SHP77 (cell line): ENCODE measurements at regions not wholly inside any gene's neighbourhood (a gene's known extent, or its start where the extent isn't known, plus 50 kb on each side); places are given as distances from the start of the nearest gene placed in this dataset.
"Not testable (repeated sequence)": the region's sequence is repeated elsewhere in the genome, so short reads cannot be mapped to it uniquely, and the experiment has no call there.

Experiments used
- DNase-seq, 2 experiments: peaks; one replicate each; lab custom pipeline; 2025; lab: John Stamatoyannopoulos, UW

DNA sequence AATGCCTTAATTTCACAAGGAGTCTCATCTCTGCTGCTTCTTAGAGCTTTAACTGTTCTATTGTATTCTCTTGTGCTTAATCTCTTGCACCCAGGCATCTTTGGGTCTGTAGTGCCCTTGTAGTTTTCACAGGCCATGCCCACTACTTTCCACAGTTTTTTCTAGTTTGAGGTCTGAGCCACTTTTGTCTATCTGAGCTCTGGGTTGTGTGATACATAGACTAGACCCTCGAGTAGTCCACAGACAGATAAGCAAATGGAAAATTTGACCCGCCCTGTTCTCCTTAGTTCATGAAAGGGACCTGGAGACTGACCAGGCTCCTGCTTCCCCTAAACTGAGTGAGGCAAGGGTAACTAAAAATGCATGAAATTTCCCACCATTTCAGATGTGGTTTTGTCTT, 466.8 kb upstream of the ZEB2 start:
- no peak for DNase-seq

DNA sequence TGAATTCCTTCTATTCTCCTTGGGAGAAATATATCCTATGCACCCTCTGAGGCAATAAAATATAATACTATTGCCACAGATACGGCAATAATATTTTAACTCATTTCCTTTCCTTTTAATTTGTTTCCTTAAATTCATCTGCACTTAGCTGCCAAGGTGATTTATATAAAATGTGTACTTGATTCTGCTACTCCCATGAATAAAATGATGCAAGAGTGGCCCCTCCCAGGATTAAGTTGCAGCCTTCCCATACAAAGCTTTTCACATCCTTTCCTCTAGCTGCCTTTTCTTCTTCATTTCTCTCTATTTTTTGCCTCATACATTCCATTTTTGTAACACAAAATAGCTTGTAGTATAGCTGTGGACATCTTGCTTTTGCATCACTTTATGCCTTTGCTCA, 464.1 kb upstream of the ZEB2 start:
- DNase-seq: no peak

DNA sequence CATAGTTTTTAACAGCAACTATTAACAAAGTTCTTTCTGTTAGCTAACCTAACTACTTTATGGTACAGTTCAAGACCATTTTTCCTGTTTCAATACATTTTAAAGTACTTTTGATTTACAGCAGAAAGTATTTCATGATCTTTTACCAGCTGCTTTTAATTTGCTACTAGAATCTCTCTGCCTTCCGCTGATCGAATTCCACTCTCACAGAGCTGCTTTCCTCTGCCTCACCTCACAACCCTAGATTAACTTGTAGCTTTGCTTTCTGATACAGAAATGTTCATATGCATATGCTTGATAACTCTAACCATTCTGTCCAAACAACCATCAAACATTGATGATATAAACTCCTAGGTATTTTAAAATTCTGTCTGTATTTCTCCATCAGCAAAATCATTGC, 463.2 kb upstream of the ZEB2 start:
- DNase-seq: no peak

DNA sequence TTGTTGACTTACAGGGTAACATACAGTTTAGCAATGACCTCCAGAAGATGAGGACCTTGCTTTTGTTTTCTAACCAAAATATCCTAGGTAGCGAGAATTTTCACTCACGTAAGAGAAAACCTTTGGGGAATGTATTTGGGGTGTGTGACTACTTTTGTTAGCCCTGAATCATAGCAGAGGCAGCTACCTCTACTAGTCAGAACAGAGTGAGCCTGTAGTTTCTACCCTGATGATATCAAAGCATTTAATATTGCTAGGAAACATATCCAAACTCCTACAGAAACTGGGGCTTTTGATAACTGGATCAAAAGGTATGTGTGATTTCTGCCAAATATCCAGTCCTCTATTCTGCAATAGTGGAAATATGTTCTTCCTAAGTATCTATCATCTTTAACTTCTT, 462.6 kb upstream of the ZEB2 start:
- DNase-seq: no peak

DNA sequence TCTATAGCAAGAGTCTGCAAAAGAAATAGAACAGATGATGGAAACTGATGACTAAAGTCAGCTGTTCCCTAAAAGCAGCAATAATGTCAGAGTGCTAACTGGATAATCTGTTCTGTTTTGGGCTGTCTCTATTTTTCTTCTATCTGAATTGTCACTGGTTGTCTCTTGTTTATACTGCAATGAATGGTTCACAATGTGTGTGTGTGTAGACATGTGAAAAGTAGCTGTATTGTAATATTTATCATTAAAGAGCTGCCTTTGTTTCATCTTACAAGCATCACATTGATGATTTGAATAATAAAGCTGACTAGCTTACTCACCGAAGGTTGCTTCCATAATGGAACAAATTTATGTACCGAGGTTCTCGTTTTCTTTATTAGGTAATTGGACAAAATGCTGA, 456.0 kb upstream of the ZEB2 start:
- no peak for DNase-seq

DNA sequence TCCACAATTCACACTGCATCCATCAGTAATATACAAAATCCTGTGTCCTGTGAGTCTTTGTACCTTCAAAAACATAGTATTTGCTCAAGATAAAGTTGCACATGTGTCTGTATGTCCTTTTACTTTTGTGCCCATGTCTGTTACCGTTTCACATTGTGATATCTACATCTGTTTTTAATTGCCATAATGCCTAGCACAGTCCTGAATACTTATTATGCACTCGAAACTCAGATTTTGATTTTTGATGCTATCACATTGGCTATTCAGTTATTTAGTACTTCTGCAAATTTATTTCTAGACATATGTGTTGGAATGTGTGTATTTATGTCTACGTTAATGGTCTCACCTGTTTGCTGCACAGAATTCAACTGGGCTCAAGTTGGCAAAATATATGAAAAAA, 452.8 kb upstream of the ZEB2 start:
- DNase-seq: no peak

DNA sequence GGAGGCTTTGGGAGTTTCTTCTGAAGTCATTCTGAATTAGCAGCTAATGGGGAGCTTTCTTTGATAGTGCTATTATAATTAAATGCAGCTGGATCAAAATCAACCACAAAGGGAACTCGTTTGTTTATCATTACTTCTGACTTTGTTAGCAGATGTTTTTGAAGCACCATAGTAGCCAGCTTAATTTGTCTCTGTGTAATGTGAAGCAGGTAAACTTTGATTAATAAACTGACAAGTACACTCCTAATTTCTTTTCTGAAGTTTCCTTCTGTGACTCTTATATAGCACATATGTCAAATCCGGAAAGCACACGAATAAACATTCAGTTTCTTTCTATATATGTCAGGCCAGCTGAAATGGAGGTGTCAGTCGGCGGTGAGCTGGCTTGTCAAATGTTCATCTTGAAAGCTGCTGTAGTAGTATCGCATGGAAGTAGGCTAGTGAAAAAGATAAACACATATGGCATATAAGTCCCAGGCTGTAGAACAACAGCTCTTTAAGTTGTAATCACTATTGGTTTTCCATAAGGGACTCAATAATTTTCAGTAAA, 451.9 kb upstream of the ZEB2 start:
- DNase-seq: no peak

DNA sequence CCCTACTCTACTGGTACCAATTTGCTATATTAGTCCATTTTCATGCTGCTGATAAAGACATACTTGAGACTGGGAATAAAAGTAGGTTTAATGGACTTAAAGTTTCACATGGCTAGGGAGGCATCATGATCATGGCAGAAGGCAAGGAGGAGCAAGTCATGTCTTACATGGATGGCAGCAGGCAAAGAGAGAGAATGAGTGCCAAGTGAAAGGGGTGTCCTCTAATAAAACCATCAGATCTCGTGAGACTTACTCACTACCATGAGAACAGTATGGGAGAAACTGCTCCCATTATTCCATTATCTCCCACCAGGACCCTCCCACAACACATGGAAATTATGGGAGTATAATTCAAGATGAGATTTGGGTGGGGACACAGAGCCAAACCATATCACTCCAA, 450.5 kb upstream of the ZEB2 start:
- DNase-seq: not testable (repeated sequence)

DNA sequence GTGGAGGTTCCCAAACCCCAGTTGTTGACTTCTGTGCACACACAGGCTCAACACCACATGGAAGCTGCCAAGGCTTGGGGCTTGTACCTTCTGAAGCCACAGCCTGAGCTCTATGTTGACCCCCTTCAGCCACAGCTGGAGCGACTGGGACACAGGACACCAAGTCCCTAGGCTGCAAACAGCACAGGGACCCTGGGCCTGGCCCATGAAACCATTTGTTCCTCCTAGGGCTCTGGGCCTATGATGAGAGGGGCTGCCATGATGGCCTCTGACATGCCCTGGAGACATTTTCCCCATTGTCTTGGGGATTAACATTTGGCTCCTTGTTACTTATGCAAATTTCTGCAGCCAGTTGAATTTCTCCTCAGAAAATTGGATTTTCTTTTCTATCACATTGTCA, 449.6 kb upstream of the ZEB2 start:
- not testable (repeated sequence) for DNase-seq

DNA sequence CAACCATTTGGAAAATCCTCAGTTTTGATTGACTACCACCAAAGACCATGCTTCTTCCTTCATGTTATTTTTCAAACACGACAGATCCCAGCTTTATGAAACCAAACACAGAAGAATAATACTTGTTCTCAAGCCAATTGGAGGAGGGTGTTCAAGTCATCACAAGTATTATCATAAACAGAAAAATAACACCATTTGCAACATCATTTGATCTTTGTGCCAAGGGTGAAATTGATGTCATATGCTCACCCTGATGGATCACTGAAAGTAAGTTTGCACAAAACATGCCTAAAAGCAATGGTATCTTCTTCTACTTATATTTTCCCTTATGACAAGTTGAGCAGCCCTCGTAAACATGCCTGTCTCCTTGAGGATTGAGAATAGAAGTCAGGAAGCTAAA, 448.0 kb upstream of the ZEB2 start:
- DNase-seq: no peak

DNA sequence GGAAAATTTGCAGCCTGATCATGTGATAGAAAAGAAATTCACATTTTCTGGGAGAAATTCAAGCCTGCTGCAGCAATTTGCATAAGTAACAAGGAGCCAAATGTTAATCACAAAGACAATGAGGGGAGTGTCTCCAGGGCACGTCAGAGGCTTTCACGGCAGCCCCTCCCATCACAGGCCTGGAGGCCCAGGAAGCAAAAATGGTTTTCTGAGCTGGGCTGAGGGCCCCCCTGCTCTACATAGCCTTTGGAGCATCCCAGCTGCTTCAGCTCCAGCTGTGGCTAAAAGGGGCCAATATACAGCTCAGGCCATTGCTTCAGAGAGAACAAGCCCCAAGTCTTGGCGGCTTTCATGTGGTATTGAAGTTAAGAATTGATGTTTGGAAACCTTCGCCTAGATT, 445.3 kb upstream of the ZEB2 start:
- no peak for DNase-seq

DNA sequence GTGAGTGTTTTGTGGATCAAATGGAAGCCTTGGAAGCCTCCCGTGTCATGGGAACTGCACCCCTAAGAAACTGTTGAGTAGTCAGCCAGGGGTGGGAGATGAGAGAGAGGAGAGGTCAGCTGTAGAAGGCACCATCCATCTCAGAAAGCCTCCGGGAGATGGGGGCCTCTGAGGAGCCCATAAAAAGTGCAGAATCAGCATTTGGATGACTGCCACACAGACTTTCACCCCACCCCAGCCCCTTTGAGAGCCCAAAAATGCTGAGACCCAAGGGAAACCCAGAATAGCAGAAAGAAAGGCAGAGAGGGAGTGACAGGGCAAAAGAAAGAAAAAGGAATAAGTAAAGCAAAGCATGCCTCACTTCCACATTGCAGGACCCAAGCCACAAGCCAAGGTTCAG, 443.1 kb upstream of the ZEB2 start:
- no peak for DNase-seq

DNA sequence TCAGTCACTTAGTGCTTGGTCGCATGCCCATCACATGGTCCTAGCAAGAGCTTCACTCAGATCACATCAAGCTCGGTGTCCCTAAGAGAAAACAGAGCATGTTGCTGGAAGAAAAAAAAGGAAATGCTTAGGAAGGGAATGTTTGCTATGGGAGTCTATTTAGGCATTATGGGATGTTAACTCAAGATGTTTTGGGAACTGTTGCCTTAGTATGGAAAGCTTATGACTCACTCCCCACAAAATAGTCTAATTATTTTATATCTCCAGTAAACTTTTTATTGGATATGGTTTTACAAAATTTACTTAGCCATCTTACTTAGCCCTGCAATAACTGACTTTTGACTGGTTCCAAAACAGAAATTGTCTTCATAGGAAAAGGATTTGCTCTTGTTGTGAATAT, 439.5 kb upstream of the ZEB2 start:
- no peak for DNase-seq

DNA sequence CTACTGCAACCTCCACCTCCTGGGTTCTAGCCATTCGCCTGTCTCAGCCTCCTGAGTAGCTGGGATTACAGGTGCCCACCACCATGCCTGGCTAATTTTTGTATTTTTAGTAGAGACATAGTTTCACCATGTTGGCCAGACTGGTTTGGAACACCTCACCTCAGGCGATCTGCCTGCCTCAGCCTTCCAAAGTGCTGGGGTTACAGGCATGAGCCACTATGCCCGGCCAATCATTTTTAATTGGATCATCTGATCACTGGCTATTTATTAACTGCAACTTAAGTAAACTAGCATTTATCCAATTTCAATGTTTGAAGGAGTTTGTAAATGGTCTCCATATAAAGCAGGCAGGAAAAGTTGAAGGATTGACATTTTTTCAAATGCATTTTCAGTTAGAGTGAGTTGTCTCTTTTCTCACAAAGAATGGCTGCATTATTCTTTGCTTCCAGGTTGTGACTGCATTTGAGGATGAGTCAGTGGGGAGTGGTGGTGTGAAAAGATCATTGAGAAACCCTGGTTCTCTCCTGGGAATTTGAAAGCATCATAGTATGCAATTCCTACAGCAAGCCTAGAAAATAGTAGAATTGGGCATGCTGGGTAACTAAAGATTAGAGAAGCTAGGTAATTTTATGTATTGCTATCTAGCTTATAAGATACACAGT, 431.1 kb upstream of the ZEB2 start:
- no peak for DNase-seq

DNA sequence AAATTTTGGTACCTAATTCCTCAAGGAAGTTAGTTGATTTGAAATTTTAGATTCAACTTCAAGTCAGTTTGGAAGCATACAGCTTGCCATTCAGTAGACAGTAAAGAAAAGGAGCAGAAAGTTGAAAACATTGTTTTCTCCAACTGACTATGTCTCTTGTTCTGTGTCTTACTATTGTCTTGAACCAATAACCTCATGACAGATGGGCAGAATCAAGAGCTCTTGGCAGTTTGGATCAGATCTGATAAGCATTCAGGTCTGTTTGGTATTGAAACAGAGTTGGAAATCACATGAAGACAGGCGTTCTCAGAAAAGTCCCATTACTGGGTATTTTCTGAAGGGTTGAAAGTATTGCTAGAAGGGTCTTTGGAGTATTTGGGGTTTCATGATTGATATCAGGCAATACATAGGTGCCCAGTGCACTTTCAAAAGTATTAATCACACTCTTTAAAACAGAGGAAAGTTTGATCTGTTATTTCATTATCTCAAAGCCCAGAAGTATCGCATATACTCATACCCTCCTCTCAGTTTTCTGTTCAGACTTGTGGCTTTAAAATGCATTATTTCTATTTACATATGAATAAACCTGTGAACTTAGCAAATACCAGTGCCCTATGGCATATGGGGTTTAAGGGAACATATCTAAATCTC, 428.4 kb upstream of the ZEB2 start:
- no peak for DNase-seq

DNA sequence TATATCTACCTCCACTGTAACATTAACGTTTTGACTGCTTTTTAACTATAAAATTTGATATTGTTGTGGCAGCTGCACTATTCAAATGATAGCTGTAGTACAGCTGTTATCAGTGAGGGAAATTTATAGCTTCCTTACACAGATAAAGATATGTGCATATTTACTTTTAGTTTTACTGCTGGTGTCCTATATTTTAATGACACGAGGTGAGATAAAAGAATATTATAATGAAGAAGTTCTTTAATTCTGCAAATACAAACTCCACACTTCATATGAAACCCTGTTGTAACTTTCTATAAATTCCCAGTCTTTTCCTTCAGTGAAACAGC, 427.8 kb upstream of the ZEB2 start:
- DNase-seq: no peak

DNA sequence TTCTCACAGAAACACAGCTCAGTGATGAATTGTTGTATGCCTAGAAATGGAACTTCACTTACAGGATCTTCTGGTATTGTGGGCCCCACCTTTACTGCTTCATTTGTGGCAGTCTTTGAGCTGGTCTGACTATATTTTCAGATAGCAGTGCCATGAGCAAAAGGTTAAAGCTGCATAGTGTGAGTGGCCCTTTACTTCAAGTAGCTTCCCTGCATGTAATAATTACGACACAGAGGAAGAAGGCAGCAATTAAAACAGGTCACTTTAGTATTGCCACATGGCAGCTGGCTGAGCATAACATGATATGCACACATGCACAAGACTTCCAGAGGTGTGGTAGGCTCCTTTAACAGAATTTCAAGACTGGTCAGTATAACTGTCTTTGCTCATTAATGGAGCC, 426.3 kb upstream of the ZEB2 start:
- no peak for DNase-seq

DNA sequence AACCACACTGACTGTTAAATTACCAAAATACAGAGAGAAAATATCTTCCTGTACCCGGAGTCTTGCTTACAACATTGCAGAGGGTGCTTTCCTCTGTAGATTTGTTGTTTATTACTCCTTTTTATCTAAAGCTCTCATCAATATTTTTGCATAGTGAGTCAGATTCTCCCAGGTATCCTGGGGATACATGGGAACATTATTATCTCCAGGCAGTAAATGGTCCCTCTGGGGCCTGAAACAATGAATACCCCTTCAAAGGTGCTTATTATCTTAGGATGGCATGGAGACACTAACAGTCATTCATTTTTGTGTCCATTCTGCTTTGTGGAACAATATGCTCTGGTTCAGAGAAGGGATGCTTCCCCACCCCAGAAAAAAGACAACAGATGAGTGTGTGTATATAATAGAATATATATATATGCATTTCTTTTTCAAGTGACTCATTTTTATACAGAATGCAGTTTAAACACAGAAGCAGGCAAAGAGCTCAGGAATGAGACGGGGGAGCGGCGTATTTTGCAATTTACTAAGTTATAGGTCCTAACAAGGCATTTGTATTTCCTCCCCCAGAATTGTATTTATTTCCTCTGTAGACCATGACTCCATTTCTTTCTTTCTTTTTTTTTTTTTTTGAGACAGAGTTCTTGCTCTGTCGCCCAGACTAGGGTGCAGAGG, 424.8 kb upstream of the ZEB2 start:
- no peak for DNase-seq

DNA sequence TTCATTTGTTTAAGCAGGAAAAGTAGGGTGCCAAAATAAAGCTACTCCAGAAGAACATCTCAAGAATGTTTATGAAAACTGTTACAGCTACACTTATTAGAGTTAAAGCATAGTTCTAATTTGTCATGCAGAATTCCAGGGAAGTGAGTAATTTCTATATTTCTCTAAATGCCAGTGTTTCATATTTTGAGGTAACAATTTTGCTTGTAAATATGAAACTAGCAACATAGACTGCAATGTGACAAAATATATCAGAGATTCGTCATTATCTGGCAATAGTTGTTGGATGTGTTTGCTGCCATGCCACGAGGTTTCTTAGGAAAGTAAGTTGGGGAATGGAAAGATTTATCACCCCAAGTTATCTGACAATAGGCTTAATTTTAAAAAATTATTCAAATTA, 424.1 kb upstream of the ZEB2 start:
- no peak for DNase-seq

DNA sequence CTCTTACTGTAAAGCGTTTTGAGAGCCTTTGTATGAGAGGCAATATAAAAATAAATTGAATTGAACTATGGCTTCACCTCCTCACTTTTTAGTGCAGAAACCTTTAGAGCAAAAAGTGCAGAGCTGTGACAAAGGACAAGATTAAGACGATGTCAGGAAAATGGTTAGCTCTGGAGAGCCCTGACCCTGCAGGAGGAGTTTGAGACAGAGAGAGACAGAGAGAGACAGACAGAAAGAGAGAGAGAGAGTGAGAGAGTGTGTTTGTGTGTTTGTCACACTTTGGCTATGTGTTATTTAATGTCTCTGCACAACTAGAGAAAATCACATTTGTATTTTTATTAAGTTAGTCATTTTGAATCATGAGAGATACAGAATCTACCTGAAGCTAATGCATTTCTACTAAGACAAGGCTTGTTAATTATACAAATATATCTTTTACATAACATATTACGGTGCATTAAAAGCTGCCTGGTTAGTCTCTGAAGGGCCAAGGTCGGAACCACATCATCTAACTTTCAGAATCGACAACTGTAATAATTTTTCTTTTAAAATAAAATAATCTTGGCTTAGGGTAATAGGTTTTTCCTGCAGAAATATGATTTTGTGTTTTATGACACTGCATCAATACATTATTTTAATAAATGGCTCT, 423.5 kb upstream of the ZEB2 start:
- DNase-seq: no peak

DNA sequence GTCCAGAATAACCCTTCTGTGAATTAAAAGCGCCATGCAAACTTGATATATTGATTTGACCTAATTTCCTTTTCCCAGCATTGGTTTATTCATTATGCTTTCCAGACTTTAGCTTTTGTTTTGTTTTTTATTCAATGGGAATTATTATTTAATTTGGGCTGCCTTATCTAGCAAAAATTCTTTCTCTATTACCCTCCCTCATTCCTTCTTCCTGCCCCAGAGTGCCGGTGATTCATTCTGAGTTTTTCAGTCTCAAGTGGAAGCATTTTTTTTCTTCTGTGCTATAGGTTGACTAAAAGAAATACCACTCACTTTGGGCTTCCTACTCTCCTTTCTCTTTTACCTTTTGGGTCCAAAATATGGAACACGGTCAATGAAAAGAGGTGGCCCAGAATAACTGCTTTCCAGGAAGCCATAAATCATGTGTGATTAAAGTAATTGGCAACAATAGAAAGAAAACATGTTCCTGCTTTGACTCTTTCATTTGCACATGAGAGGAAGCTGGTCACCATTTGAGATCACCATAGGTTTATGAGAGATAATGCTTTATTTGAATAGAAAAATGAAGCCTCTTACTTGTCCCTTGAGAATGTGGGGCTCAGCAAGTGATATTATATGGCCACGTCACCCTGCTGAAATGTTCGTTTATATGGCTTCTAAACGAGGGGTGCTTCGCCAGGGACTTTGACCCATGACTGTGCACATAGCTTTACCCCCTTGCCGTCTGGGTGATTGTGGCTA, 422.8 kb upstream of the ZEB2 start:
- DNase-seq: no peak

DNA sequence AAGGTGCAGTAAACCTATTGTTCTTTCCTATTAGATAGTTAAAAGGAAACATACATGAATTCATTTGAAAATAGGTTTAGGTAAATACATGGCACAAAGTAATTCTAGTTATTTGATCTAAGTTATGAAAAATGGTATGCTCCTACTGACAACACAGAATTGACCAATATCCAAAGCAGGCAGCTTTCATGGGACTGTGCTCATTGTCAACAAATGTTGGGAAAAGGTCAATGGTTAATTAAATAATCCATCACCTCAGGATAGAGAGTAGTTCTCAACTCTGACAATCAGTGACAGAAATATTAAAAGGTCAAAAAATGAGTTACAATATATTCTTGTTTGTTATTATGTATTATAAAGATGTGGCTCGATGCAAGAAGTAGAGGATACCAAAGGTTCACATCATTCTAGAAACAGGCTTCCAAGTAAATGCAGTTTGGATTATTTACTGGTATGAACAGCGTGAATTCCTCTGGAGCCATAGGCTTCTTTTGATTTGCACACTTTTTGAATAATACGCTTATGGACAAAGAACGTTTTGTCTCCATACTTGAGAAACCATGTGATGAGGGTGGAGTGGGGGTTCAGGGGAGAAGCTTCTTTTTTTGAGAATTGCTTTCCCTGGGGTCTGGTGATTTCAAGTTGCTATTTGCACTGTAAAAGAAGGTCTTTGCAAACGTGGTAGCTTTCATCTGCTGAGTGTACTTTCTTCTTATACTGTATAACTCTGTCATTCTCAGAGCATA, 422.0 kb upstream of the ZEB2 start:
- DNase-seq: no peak
